ENCODE measurements at regions not wholly inside any gene's neighbourhood (a gene's known extent, or its start where the extent isn't known, plus 50 kb on each side); places are given as distances from the start of the nearest gene placed in this dataset.

DNA sequence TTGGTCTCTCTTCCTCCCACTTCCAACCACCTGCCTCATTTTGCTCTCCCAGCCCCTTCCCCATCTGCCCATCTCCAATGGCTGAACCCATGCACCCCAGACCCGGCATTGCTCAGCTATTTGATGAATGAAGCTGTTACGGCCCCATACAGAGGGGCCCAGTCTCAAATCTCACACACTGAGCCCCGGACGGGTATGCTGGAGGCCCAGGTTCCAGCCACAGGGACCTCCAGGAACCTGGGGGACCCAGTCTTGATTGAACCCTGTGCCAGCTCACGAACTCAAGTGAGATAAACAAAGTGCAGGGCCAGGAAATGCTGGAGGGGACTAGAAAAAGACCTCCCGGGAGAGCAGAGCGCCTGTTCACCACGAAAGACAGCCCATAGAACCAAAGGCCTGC lies 63.4 kb upstream of the TEX51 start:
- no peaks in the 10 kb centered on the region for H3K9me3 Mint-ChIP-seq
- Histone ChIP-seq H2AFZ (replicated peaks) (no peak overlapping the region), H3K9ac (no peak overlapping the region), H3K36me3 (no peaks in the 10 kb centered on the region), H3F3A (ENCODE audit: low read depth) (no peaks in the 10 kb centered on the region), H4K20me1 (ENCODE audit: low read depth) (no peaks in the 10 kb centered on the region), H3K27me3 (no peaks in the 10 kb centered on the region), H3K4me1 (peaks cover 4% of the 10 kb centered on the region), H3K4me3 (no peak overlapping the region), H3K27ac (no peak overlapping the region), H3K4me2 (no peak overlapping the region), H3K9me3 (ENCODE audit: low read depth) (no peaks in the 10 kb centered on the region), H3K79me2 (ENCODE audit: low read depth) (no peaks in the 10 kb centered on the region)
- no peaks in the 10 kb centered on the region for H3K36me3 Mint-ChIP-seq
- H3K4me1 Mint-ChIP-seq: no peaks in the 10 kb centered on the region
- H3K4me3 Mint-ChIP-seq: no peak overlapping the region
- H3K27ac Mint-ChIP-seq: no peak overlapping the region
- TF ChIP-seq EZH2 (IDR thresholded peaks at IDR 0.05) (no peak), EZH2phosphoT487 (IDR thresholded peaks at IDR 0.05) (no peak)
- TF ChIP-seq, protein P1, sequence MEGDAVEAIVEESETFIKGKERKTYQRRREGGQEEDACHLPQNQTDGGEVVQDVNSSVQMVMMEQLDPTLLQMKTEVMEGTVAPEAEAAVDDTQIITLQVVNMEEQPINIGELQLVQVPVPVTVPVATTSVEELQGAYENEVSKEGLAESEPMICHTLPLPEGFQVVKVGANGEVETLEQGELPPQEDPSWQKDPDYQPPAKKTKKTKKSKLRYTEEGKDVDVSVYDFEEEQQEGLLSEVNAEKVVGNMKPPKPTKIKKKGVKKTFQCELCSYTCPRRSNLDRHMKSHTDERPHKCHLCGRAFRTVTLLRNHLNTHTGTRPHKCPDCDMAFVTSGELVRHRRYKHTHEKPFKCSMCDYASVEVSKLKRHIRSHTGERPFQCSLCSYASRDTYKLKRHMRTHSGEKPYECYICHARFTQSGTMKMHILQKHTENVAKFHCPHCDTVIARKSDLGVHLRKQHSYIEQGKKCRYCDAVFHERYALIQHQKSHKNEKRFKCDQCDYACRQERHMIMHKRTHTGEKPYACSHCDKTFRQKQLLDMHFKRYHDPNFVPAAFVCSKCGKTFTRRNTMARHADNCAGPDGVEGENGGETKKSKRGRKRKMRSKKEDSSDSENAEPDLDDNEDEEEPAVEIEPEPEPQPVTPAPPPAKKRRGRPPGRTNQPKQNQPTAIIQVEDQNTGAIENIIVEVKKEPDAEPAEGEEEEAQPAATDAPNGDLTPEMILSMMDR (IDR thresholded peaks at IDR 0.05): no peak
- DNase-seq (ENCODE audit: low spot score): no peak
- H3K27me3 Mint-ChIP-seq (ENCODE audit: insufficient read depth, low read depth): peaks cover 2% of the 10 kb centered on the region

DNA sequence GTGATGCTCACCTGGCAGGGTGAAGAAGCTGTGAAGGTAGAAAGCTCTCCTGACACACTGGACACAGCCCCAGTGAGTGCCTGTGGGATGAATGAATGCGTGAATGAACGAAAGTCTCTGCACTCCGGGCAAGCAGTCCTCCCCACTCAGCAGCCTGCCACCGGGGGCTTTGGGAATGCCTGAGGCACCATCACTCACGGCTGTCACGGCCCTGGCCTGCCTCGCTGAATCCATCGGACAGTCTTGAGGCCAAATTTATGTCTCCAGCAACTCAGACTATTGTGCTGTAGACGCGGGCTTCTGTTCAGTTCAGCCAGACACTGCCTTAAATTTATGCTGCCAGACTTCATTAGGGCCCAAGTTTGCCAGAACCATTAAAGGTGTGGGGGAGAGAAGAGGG lies 62.9 kb upstream of the TEX51 start:
- peaks cover 2% of the 10 kb centered on the region for H3K27me3 Mint-ChIP-seq (ENCODE audit: insufficient read depth, low read depth)
- H3K4me1 Mint-ChIP-seq: no peaks in the 10 kb centered on the region

DNA sequence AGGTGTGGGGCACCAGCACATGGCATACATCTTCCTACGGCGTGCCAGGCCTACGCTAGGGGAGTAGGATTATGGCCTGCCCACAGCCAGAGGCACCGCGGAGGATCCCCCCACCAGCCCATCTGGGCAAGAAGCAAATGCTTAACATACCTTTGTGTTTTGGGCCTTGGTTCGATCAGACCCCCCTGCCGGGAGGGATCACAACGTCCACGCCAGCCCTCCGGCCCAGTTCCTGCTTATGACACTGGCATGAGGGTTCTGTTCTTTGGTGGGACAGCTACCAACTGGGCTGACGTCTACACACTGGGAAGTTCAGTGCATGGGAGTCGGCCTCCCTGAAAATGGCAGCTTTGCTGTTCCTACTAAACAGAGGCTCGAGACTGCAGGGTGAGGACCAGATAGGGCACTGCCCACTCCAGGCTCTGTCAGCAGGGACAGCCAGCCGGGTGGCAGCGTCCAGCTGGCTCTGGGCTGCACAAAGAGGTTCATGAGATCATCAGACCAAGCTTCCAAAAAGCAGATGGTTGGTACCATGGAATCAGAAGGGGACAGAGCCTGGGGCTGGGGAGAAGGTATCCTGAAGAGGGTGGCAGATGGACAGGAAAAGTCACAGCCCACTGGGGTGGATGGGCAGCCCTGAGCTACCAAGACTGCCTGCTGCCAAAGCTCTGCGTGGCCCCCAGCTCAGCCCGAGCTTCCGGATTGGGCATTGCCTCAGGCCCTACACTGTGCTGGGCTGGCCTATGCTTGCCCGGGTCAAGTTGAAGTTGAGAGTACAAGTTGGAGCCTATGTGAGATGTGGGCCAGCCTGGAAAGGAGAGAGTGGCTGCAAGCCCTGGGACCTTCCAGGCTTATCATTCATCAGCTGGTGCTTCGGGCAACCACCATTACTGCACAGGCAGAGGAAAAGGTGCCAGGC lies 61.7 kb upstream of the TEX51 start:
- Mint-ChIP-seq H3K27me3 (ENCODE audit: insufficient read depth, low read depth) (peaks cover 2% of the 10 kb centered on the region), H3K4me1 (no peaks in the 10 kb centered on the region), H3K27ac (no peak overlapping the region), H3K4me3 (no peak overlapping the region), H3K9me3 (no peaks in the 10 kb centered on the region), H3K36me3 (no peaks in the 10 kb centered on the region)
- no peaks in the 10 kb centered on the region for H3K36me3 ChIP-seq
- peaks cover 4% of the 10 kb centered on the region for H3K4me1 ChIP-seq
- H3K9me3 ChIP-seq (ENCODE audit: low read depth): no peaks in the 10 kb centered on the region
- DNase-seq (ENCODE audit: low spot score): no peak
- H3F3A ChIP-seq (ENCODE audit: low read depth): no peaks in the 10 kb centered on the region
- no peak overlapping the region for H3K4me3 ChIP-seq
- H3K79me2 ChIP-seq (ENCODE audit: low read depth): no peaks in the 10 kb centered on the region
- no peak overlapping the region for H3K4me2 ChIP-seq
- no peak overlapping the region for H3K27ac ChIP-seq
- no peaks in the 10 kb centered on the region for H4K20me1 ChIP-seq (ENCODE audit: low read depth)
- H3K9ac ChIP-seq: no peak overlapping the region
- TF ChIP-seq, protein P1 (IDR thresholded peaks at IDR 0.05): no peak
- TF ChIP-seq EZH2 (IDR thresholded peaks at IDR 0.05) (no peak), EZH2phosphoT487 (IDR thresholded peaks at IDR 0.05) (no peak)
- no peaks in the 10 kb centered on the region for H3K27me3 ChIP-seq
- H2AFZ ChIP-seq (replicated peaks): no peak overlapping the region

More for the DNA sequence above, 62.9 kb upstream of the TEX51 start:
- no peaks in the 10 kb centered on the region for H3F3A ChIP-seq (ENCODE audit: low read depth)
- H3K4me2 ChIP-seq: no peak overlapping the region
- Mint-ChIP-seq H3K27ac (no peak overlapping the region), H3K9me3 (no peaks in the 10 kb centered on the region), H3K36me3 (no peaks in the 10 kb centered on the region), H3K4me3 (no peak overlapping the region)
- no peaks in the 10 kb centered on the region for H3K36me3 ChIP-seq
- DNase-seq (ENCODE audit: low spot score): no peak
- H3K9me3 ChIP-seq (ENCODE audit: low read depth): no peaks in the 10 kb centered on the region
- no peak for TF ChIP-seq EZH2 (IDR thresholded peaks at IDR 0.05)
- TF ChIP-seq EZH2phosphoT487 (IDR thresholded peaks at IDR 0.05): no peak
- TF ChIP-seq, protein P1 (IDR thresholded peaks at IDR 0.05): no peak
- no peaks in the 10 kb centered on the region for H4K20me1 ChIP-seq (ENCODE audit: low read depth)
- H3K27me3 ChIP-seq: no peaks in the 10 kb centered on the region
- H3K4me1 ChIP-seq: peaks cover 4% of the 10 kb centered on the region
- no peak overlapping the region for H2AFZ ChIP-seq (replicated peaks)
- H3K27ac ChIP-seq: no peak overlapping the region
- H3K79me2 ChIP-seq (ENCODE audit: low read depth): no peaks in the 10 kb centered on the region
- H3K9ac ChIP-seq: no peak overlapping the region
- no peak overlapping the region for H3K4me3 ChIP-seq
